ENCODE measurements at regions not wholly inside any gene's neighbourhood (a gene's known extent, or its start where the extent isn't known, plus 50 kb on each side); places are given as distances from the start of the nearest gene placed in this dataset.
A peak's percentile ranks its signal among the peaks of the same experiment; 100 is the strongest.

DNA sequence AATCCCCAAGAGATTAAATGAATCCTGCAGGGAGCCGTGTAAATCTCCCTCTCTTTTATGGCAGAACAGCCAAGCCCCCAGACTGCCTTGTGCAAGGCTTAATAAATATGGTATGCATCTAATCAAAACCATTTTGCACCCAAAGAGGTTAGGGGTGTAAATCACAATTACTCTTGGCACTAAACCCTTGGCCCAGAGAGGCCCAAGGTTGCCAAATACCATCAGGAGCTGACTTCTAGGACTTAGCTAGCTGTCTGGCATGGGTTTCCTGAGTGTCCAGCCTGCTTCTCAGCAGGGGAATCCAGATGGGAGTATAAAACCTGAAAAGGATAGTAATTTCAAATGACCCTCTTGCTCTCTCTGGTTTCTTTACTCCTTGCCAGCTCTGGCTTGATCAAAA is 610.4 kb downstream of the MED13L start:
- Histone ChIP-seq H2AFZ (ENCODE audit: low read length) (no peak overlapping the region), H3K4me3 (replicated peaks in 1 of 4; ENCODE audit: control extremely low read depth in 1 of 4, insufficient read depth in 1 of 4, low read depth in 3 of 4, low read length in 4 of 4) (no peak overlapping the region), H3K4me2 (ENCODE audit: extremely low read depth, insufficient read depth, low read length) (no peak overlapping the region), H3K4me1 (ENCODE audit: control insufficient read depth, extremely low read depth, insufficient read depth, low read length) (no peaks in the 10 kb centered on the region), H3K27me3 (ENCODE audit: control insufficient read depth, insufficient read depth, low read length) (no peaks in the 10 kb centered on the region), H3K9me3 (ENCODE audit: control insufficient read depth, insufficient read depth, low read depth, low read length) (no peaks in the 10 kb centered on the region), H3K9ac (ENCODE audit: insufficient read depth, low read length) (no peak overlapping the region), H3K36me3 (ENCODE audit: control insufficient read depth, insufficient read depth, low read length) (no peaks in the 10 kb centered on the region), H3K79me2 (ENCODE audit: control insufficient read depth, insufficient read depth, low read length) (no peaks in the 10 kb centered on the region), H3K27ac (ENCODE audit: insufficient read depth, low read length) (no peak overlapping the region), H4K20me1 (ENCODE audit: control insufficient read depth, extremely low read depth, insufficient read depth, low read length) (no peaks in the 10 kb centered on the region)
- DNase-seq (ENCODE audit: low read depth in 2 of 2): no peak
- TF ChIP-seq, protein P1, sequence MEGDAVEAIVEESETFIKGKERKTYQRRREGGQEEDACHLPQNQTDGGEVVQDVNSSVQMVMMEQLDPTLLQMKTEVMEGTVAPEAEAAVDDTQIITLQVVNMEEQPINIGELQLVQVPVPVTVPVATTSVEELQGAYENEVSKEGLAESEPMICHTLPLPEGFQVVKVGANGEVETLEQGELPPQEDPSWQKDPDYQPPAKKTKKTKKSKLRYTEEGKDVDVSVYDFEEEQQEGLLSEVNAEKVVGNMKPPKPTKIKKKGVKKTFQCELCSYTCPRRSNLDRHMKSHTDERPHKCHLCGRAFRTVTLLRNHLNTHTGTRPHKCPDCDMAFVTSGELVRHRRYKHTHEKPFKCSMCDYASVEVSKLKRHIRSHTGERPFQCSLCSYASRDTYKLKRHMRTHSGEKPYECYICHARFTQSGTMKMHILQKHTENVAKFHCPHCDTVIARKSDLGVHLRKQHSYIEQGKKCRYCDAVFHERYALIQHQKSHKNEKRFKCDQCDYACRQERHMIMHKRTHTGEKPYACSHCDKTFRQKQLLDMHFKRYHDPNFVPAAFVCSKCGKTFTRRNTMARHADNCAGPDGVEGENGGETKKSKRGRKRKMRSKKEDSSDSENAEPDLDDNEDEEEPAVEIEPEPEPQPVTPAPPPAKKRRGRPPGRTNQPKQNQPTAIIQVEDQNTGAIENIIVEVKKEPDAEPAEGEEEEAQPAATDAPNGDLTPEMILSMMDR (conservative IDR thresholded peaks at IDR 0.05 in 1 of 2, IDR thresholded peaks at IDR 0.05 in 1 of 2; ENCODE audit: low read depth in 1 of 2, low read length in 2 of 2): no peak
- no peak for TF ChIP-seq EZH2 (IDR thresholded peaks at IDR 0.05; ENCODE audit: low read length, missing control alignments)

- no peaks in the 10 kb centered on the region for H3K9me3 ChIP-seq (ENCODE audit: control insufficient read depth, insufficient read depth, low read depth, low read length)
- H3K27ac ChIP-seq (ENCODE audit: insufficient read depth, low read length): no peak overlapping the region
- H2AFZ ChIP-seq (ENCODE audit: low read length): no peak overlapping the region
- H4K20me1 ChIP-seq (ENCODE audit: control insufficient read depth, extremely low read depth, insufficient read depth, low read length): no peaks in the 10 kb centered on the region
- H3K27me3 ChIP-seq (ENCODE audit: control insufficient read depth, insufficient read depth, low read length): no peaks in the 10 kb centered on the region
- H3K4me3 ChIP-seq (replicated peaks in 1 of 4; ENCODE audit: control extremely low read depth in 1 of 4, insufficient read depth in 1 of 4, low read depth in 3 of 4, low read length in 4 of 4): no peak overlapping the region
- DNase-seq (ENCODE audit: low read depth in 2 of 2): no peak
- H3K4me2 ChIP-seq (ENCODE audit: extremely low read depth, insufficient read depth, low read length): no peak overlapping the region
- no peaks in the 10 kb centered on the region for H3K79me2 ChIP-seq (ENCODE audit: control insufficient read depth, insufficient read depth, low read length)
- TF ChIP-seq, protein P1 (conservative IDR thresholded peaks at IDR 0.05 in 1 of 2, IDR thresholded peaks at IDR 0.05 in 1 of 2; ENCODE audit: low read depth in 1 of 2, low read length in 2 of 2): no peak
- H3K4me1 ChIP-seq (ENCODE audit: control insufficient read depth, extremely low read depth, insufficient read depth, low read length): no peaks in the 10 kb centered on the region
- H3K36me3 ChIP-seq (ENCODE audit: control insufficient read depth, insufficient read depth, low read length): no peaks in the 10 kb centered on the region
- no peak overlapping the region for H3K9ac ChIP-seq (ENCODE audit: insufficient read depth, low read length)
Measured at GRCh38 chr12:115666168-115666567, 611.3 kb downstream of the MED13L start.

DNA sequence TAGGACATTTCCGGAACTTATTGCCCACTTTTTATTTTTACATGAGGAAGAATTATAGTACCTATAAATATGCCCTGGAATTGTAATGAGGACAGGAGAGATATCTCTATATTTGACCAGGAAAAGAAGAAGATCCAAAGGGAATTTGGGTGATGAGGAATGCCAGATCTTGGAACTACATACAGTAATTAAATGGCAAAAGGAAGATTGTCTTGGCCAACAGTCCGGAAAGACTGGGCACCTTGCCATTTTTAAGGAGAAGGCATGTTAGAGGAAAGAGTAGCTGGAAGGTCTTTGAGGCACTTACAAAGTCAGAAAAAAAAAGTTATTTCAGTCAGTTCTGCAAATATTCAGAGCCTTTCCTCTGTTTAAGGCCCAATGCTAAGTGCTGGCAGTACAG is 616.4 kb downstream of the MED13L start:
- TF ChIP-seq EZH2 (IDR thresholded peaks at IDR 0.05; ENCODE audit: low read length, missing control alignments): no peak
- TF ChIP-seq, protein P1 (conservative IDR thresholded peaks at IDR 0.05 in 1 of 2, IDR thresholded peaks at IDR 0.05 in 1 of 2; ENCODE audit: low read depth in 1 of 2, low read length in 2 of 2): no peak
- Histone ChIP-seq H3K36me3 (ENCODE audit: control insufficient read depth, insufficient read depth, low read length) (no peaks in the 10 kb centered on the region), H3K79me2 (ENCODE audit: control insufficient read depth, insufficient read depth, low read length) (no peaks in the 10 kb centered on the region), H3K4me2 (ENCODE audit: extremely low read depth, insufficient read depth, low read length) (no peak overlapping the region), H3K9me3 (ENCODE audit: control insufficient read depth, insufficient read depth, low read depth, low read length) (no peaks in the 10 kb centered on the region), H3K4me3 (replicated peaks in 1 of 4; ENCODE audit: control extremely low read depth in 1 of 4, insufficient read depth in 1 of 4, low read depth in 3 of 4, low read length in 4 of 4) (no peak overlapping the region), H3K9ac (ENCODE audit: insufficient read depth, low read length) (no peak overlapping the region), H3K4me1 (ENCODE audit: control insufficient read depth, extremely low read depth, insufficient read depth, low read length) (no peaks in the 10 kb centered on the region), H2AFZ (ENCODE audit: low read length) (no peak overlapping the region), H4K20me1 (ENCODE audit: control insufficient read depth, extremely low read depth, insufficient read depth, low read length) (no peaks in the 10 kb centered on the region), H3K27me3 (ENCODE audit: control insufficient read depth, insufficient read depth, low read length) (no peaks in the 10 kb centered on the region), H3K27ac (ENCODE audit: insufficient read depth, low read length) (no peak overlapping the region)
- peak; percentile 22 to 34 for DNase-seq (ENCODE audit: low read depth in 2 of 2)

Measured in fibroblast of lung (primary cell).